ENCODE measurements at regions not wholly inside any gene's neighbourhood (a gene's known extent, or its start where the extent isn't known, plus 50 kb on each side); places are given as distances from the start of the nearest gene placed in this dataset.

DNA sequence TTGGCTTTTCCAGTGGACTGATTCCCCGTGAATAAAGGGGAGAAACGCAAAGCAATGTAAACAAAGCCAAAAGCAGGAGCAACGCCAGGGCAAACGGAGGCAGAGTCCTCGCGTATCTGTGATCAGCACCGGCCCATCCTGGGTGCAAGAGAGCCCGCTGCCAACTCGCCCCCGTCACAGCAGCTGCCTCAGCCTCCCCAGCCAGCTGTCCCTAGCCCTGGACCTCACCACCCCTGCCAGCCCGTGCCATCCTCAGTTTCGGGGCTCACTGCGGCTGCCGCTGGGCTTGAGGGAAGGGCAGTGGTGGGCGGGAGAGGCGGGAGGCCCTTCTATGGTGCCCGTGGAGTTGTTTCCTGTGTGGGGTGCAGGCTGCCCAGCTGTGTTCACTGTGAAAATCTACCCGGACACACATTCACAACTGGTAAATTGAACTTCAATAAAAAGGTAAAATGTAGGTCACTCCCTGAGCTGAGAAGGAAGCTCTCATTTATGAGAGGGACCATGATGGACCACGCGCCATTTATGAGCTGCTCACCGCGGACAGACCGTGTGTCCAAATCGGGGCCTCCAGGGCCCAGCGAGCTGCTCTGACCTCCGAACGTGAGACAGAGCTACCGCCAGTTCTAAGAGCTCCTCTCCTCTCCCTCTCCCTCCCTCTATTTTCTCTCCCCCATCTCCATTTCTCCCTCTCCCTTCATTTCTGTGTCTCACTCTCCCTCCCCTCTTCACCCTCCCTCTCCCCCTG lies 330.5 kb upstream of the SFSWAP start:
- ATAC-seq (0 out of 3 replicates have a peak, but pooled peaks have one; percentile 10), FAIRE-seq (no peak), DNase-seq (ENCODE audit: extremely low read depth in 1 of 4, low spot score in 3 of 4) (no peak)
- H3K4me1 ChIP-seq (replicated peaks in 1 of 2; ENCODE audit: control insufficient read depth in 2 of 2, insufficient read depth in 2 of 2, low read length in 2 of 2) = peaks cover 0 to 30% of the 10 kb centered on the region in 2 experiments; a peak in 3 of 5 replicates
- H3K9ac ChIP-seq (ENCODE audit: insufficient read depth in 1 of 2, low read depth in 2 of 2, low read length in 2 of 2) = no peak overlapping the region
- no peaks in the 10 kb centered on the region; the same call in 1 of the 2 replicates for H4K20me1 ChIP-seq (replicated peaks; ENCODE audit: control insufficient read depth, insufficient read depth, low read length)
- peaks cover 49 to 87% of the 10 kb centered on the region in 2 experiments for H3K27me3 ChIP-seq (ENCODE audit: control insufficient read depth in 2 of 2, insufficient read depth in 2 of 2, low read length in 2 of 2)
- H2AFZ ChIP-seq (ENCODE audit: low read depth, low read length) = no peak overlapping the region
- ChIA-PET CTCF (ENCODE audit: low intra/inter-chr PET ratio) (no interaction called here), POLR2A (no interaction called here)
- no peak overlapping the region for H3K4me3 ChIP-seq
- H3K27ac ChIP-seq (ENCODE audit: extremely low read depth, low read depth, low read length) = no peak overlapping the region
- H3K4me2 ChIP-seq (ENCODE audit: insufficient read depth, low read length) = no peak overlapping the region
- WGBS (ENCODE audit: insufficient coverage, low coverage, missing lambda C conversion rate) = 20% methylated on average over 28 of the region's 28 CpGs
- intact Hi-C loops (cut with micrococcal nuclease) (no loop called here), in situ Hi-C loops (cut with MboI) (no loop called here)
- H3K79me2 ChIP-seq (ENCODE audit: control insufficient read depth, insufficient read depth, low read length) = no peaks in the 10 kb centered on the region
- no peaks in the 10 kb centered on the region for H3K9me3 ChIP-seq (replicated peaks; ENCODE audit: control insufficient read depth, insufficient read depth, low read depth, low read length)
- no peaks in the 10 kb centered on the region for H3K9me1 ChIP-seq (ENCODE audit: control insufficient read depth, insufficient read depth, low read length)
- H3K36me3 ChIP-seq (ENCODE audit: control insufficient read depth, insufficient read depth, low read length) = no peaks in the 10 kb centered on the region
- BruUV-seq (replicated peaks) = no TSS peak
- TF ChIP-seq RBBP5 (IDR thresholded peaks at IDR 0.05; ENCODE audit: borderline replicate concordance, insufficient read depth, low read length, poor library complexity, severe bottlenecking) (no peak), ZBTB1 (CRISPR knock-in tag; IDR thresholded peaks at IDR 0.05; ENCODE audit: borderline replicate concordance, low read depth) (no peak), CBX8 (IDR thresholded peaks at IDR 0.05; ENCODE audit: borderline replicate concordance, extremely low read depth, low read depth, low read length, poor library complexity, severe bottlenecking) (no peak), HNRNPH1 (optimal IDR thresholded peaks at IDR 0.05; ENCODE audit: low read depth, low read length) (no peak), GTF3C2 (IDR thresholded peaks at IDR 0.05; ENCODE audit: borderline replicate concordance, extremely low read depth, insufficient read length) (no peak), KLF1 (tag; IDR thresholded peaks at IDR 0.05) (no peak), MED1 (CRISPR knock-in tag; IDR thresholded peaks at IDR 0.05; ENCODE audit: borderline replicate concordance) (no peak), E2F6 (IDR thresholded peaks at IDR 0.05; ENCODE audit: borderline replicate concordance in 1 of 2, extremely low read depth in 1 of 2, insufficient read depth in 1 of 2, insufficient read length in 1 of 2, low read depth in 1 of 2, low read length in 1 of 2, poor library complexity in 1 of 2, severe bottlenecking in 1 of 2) (no peak), IFI16 (CRISPR knock-in tag; IDR thresholded peaks at IDR 0.05) (no peak), CBX3 (IDR thresholded peaks at IDR 0.05; ENCODE audit: borderline replicate concordance in 1 of 2, low read length in 2 of 2) (no peak), ZBTB49 (CRISPR knock-in tag; IDR thresholded peaks at IDR 0.05; ENCODE audit: borderline replicate concordance) (no peak), MIER1 (IDR thresholded peaks at IDR 0.05; ENCODE audit: low read depth) (no peak)
